CD4-positive, CD25-positive, alpha-beta regulatory T cell (primary cell): ENCODE measurements at regions not wholly inside any gene's neighbourhood (a gene's known extent, or its start where the extent isn't known, plus 50 kb on each side); places are given as distances from the start of the nearest gene placed in this dataset.

Source experiments
- ATAC-seq, 2 donors: fragments of 150-1000 bp; cut with Tn5 transposase; one replicate each; pipeline ENCODE4 v1.10.0; 2021; ENCODE audit warnings: low read depth in 2 of 2, moderate number of reproducible peaks in 2 of 2, moderate library complexity in 1 of 2
- DNase-seq, 3 donors: peaks; one replicate each; pipeline versions ENCODE4 v3.0.0 to v3.0.0-alpha.2; 2012 to 2022; ENCODE audit warnings: mixed read lengths in 1 of 3
- H3K27ac ChIP-seq: one replicate; pipeline ENCODE4 v1.7.0; 2013; ENCODE audit warnings: mild to moderate bottlenecking, low read length; ENCODE audit not compliant: insufficient read depth, poor library complexity, severe bottlenecking
- H3K27me3 ChIP-seq: one replicate; pipeline ENCODE4 v1.7.0; 2013; ENCODE audit warnings: low read length; ENCODE audit not compliant: control insufficient read depth, insufficient read depth
- H3K36me3 ChIP-seq: one replicate; pipeline ENCODE4 v1.7.0; 2013; ENCODE audit warnings: mild to moderate bottlenecking, low read length, moderate library complexity; ENCODE audit not compliant: control insufficient read depth, insufficient read depth
- H3K4me1 ChIP-seq: 2 replicates; pipeline ENCODE4 v1.7.0; 2013; ENCODE audit warnings: mild to moderate bottlenecking, low read length; ENCODE audit not compliant: insufficient read depth, control insufficient read depth, poor library complexity, severe bottlenecking
- H3K4me3 ChIP-seq: one replicate; pipeline ENCODE4 v1.7.0; 2013; ENCODE audit warnings: low read depth, mild to moderate bottlenecking, low read length, moderate library complexity
- H3K9me3 ChIP-seq, 2 experiments: 1 replicate in 1 of 2; 2 replicates in 1 of 2; pipeline ENCODE4 v1.7.0; 2013; ENCODE audit warnings: low read length in 2 of 2, mild to moderate bottlenecking in 1 of 2, moderate library complexity in 1 of 2; ENCODE audit not compliant: control insufficient read depth in 2 of 2
- H3K27ac Mint-ChIP-seq, 3 donors: one replicate each; pipeline ENCODE4 v1.8.0; 2020 to 2022; ENCODE audit warnings: mild to moderate bottlenecking in 3 of 3, mixed read lengths in 3 of 3, moderate library complexity in 2 of 3
- H3K27me3 Mint-ChIP-seq: one replicate; pipeline ENCODE4 v1.8.0; 2022; ENCODE audit warnings: mild to moderate bottlenecking, mixed read lengths
- H3K36me3 Mint-ChIP-seq: one replicate; pipeline ENCODE4 v1.8.0; 2020; ENCODE audit warnings: mixed read lengths
- H3K4me1 Mint-ChIP-seq, 4 donors: one replicate each; pipeline ENCODE4 v1.8.0; 2020 to 2022; ENCODE audit warnings: mixed read lengths in 4 of 4, mild to moderate bottlenecking in 1 of 4
- H3K4me3 Mint-ChIP-seq, 4 donors: one replicate each; pipeline ENCODE4 v1.8.0; 2020 to 2022; ENCODE audit warnings: mild to moderate bottlenecking in 4 of 4, mixed read lengths in 4 of 4, moderate library complexity in 3 of 4
- H3K9me3 Mint-ChIP-seq, 7 donors: one replicate each; pipeline ENCODE4 v1.8.0; 2020 to 2022; ENCODE audit warnings: mixed read lengths in 7 of 7, mild to moderate bottlenecking in 3 of 7, moderate library complexity in 2 of 7

- H3K27me3 Mint-ChIP-seq: no peaks in the 10 kb centered on the region
- no peak overlapping the region for H3K4me3 Mint-ChIP-seq
- no peak for DNase-seq
- no peaks in the 10 kb centered on the region for H3K4me1 ChIP-seq
- H3K27me3 ChIP-seq: no peaks in the 10 kb centered on the region
- H3K36me3 ChIP-seq: no peaks in the 10 kb centered on the region
- H3K27ac Mint-ChIP-seq: no peak overlapping the region
- H3K27ac ChIP-seq: no peak overlapping the region
- H3K9me3 Mint-ChIP-seq: peaks cover 0 to 19% (median 5%) of the 10 kb centered on the region in 7 donors
- H3K9me3 ChIP-seq: peaks cover 0 to 3% of the 10 kb centered on the region in 2 experiments
- no peak overlapping the region for H3K4me3 ChIP-seq
- H3K36me3 Mint-ChIP-seq: no peaks in the 10 kb centered on the region
- ATAC-seq: no peak
- no peaks in the 10 kb centered on the region for H3K4me1 Mint-ChIP-seq
These were observed 2532.4 kb upstream of the PCDH20 start for GRCh38 chr13:63948045-63948444.

- Mint-ChIP-seq H3K9me3 (peaks cover 0 to 15% (median 3%) of the 10 kb centered on the region in 7 donors), H3K4me1 (no peaks in the 10 kb centered on the region), H3K27ac (no peak overlapping the region), H3K36me3 (no peaks in the 10 kb centered on the region), H3K4me3 (no peak overlapping the region), H3K27me3 (no peaks in the 10 kb centered on the region)
- Histone ChIP-seq H3K4me1 (no peaks in the 10 kb centered on the region), H3K27me3 (no peaks in the 10 kb centered on the region), H3K27ac (no peak overlapping the region), H3K36me3 (no peaks in the 10 kb centered on the region), H3K4me3 (no peak overlapping the region), H3K9me3 (peaks cover 0 to 3% of the 10 kb centered on the region in 2 experiments)
- no peak for DNase-seq
- no peak for ATAC-seq
These were observed 2529.3 kb upstream of the PCDH20 start for GRCh38 chr13:63944911-63945310.

GRCh38 chr13:63942372-63942771 is 2526.7 kb upstream of the PCDH20 start:
- peaks cover 0 to 16% (median 5%) of the 10 kb centered on the region in 7 donors for H3K9me3 Mint-ChIP-seq
- no peak for ATAC-seq
- H3K4me1 Mint-ChIP-seq: no peaks in the 10 kb centered on the region

GRCh38 chr13:63938851-63939250 is 2523.2 kb upstream of the PCDH20 start:
- Mint-ChIP-seq H3K4me1 (no peaks in the 10 kb centered on the region), H3K4me3 (no peak overlapping the region), H3K27me3 (no peaks in the 10 kb centered on the region), H3K9me3 (peaks cover 0 to 25% (median 6%) of the 10 kb centered on the region in 7 donors), H3K36me3 (no peaks in the 10 kb centered on the region), H3K27ac (no peak overlapping the region)
- peaks cover 2 to 9% of the 10 kb centered on the region in 2 experiments for H3K9me3 ChIP-seq
- no peaks in the 10 kb centered on the region for H3K4me1 ChIP-seq
- H3K36me3 ChIP-seq: no peaks in the 10 kb centered on the region
- no peaks in the 10 kb centered on the region for H3K27me3 ChIP-seq
- no peak overlapping the region for H3K27ac ChIP-seq
- DNase-seq (no peak), ATAC-seq (no peak)
- H3K4me3 ChIP-seq: no peak overlapping the region

More at GRCh38 chr13:63942372-63942771, 2526.7 kb upstream of the PCDH20 start:
- Mint-ChIP-seq H3K27me3 (no peaks in the 10 kb centered on the region), H3K36me3 (no peaks in the 10 kb centered on the region), H3K4me3 (no peak overlapping the region), H3K27ac (no peak overlapping the region)
- H3K27ac ChIP-seq: no peak overlapping the region
- no peaks in the 10 kb centered on the region for H3K27me3 ChIP-seq
- H3K4me1 ChIP-seq: no peaks in the 10 kb centered on the region
- DNase-seq: no peak
- peaks cover 0 to 3% of the 10 kb centered on the region in 2 experiments for H3K9me3 ChIP-seq
- H3K4me3 ChIP-seq: no peak overlapping the region
- no peaks in the 10 kb centered on the region for H3K36me3 ChIP-seq

- Mint-ChIP-seq H3K27me3 (no peaks in the 10 kb centered on the region), H3K4me1 (no peaks in the 10 kb centered on the region)
These were observed 2494.9 kb upstream of the PCDH20 start for GRCh38 chr13:63910511-63910910.

GRCh38 chr13:63909726-63910375 is 2494.2 kb upstream of the PCDH20 start:
- Mint-ChIP-seq H3K4me1 (no peaks in the 10 kb centered on the region), H3K4me3 (no peak overlapping the region), H3K9me3 (peaks cover 0 to 32% (median 3%) of the 10 kb centered on the region in 7 donors), H3K36me3 (no peaks in the 10 kb centered on the region), H3K27me3 (no peaks in the 10 kb centered on the region), H3K27ac (no peak overlapping the region)
- no peaks in the 10 kb centered on the region for H3K27me3 ChIP-seq
- no peak overlapping the region for H3K4me3 ChIP-seq
- H3K27ac ChIP-seq: no peak overlapping the region
- no peaks in the 10 kb centered on the region for H3K36me3 ChIP-seq
- no peak for ATAC-seq
- H3K9me3 ChIP-seq: peaks cover 0 to 7% of the 10 kb centered on the region in 2 experiments
- no peak for DNase-seq
- no peaks in the 10 kb centered on the region for H3K4me1 ChIP-seq

More at GRCh38 chr13:63910511-63910910, 2494.9 kb upstream of the PCDH20 start:
- Histone ChIP-seq H3K36me3 (no peaks in the 10 kb centered on the region), H3K27ac (no peak overlapping the region), H3K9me3 (peaks cover 0 to 7% of the 10 kb centered on the region in 2 experiments), H3K4me3 (no peak overlapping the region), H3K4me1 (no peaks in the 10 kb centered on the region), H3K27me3 (no peaks in the 10 kb centered on the region)
- Mint-ChIP-seq H3K9me3 (peaks cover 0 to 38% (median 3%) of the 10 kb centered on the region in 7 donors), H3K4me3 (no peak overlapping the region), H3K27ac (no peak overlapping the region), H3K36me3 (no peaks in the 10 kb centered on the region)
- DNase-seq (no peak), ATAC-seq (no peak)

GRCh38 chr13:63902141-63902540 is 2486.5 kb upstream of the PCDH20 start:
- Histone ChIP-seq H3K4me1 (no peaks in the 10 kb centered on the region), H3K36me3 (no peaks in the 10 kb centered on the region), H3K9me3 (peaks cover 0 to under 1% of the 10 kb centered on the region in 2 experiments), H3K27me3 (no peaks in the 10 kb centered on the region), H3K27ac (no peak overlapping the region), H3K4me3 (no peak overlapping the region)
- no peak overlapping the region for H3K4me3 Mint-ChIP-seq
- H3K27ac Mint-ChIP-seq: no peak overlapping the region
- ATAC-seq (no peak), DNase-seq (no peak)
- H3K36me3 Mint-ChIP-seq: no peaks in the 10 kb centered on the region
- no peaks in the 10 kb centered on the region for H3K4me1 Mint-ChIP-seq
- H3K9me3 Mint-ChIP-seq: peaks cover 0 to 15% (median 2%) of the 10 kb centered on the region in 7 donors
- H3K27me3 Mint-ChIP-seq: no peaks in the 10 kb centered on the region

GRCh38 chr13:63901630-63902029 is 2486.0 kb upstream of the PCDH20 start:
- ATAC-seq: no peak

More at GRCh38 chr13:63901630-63902029, 2486.0 kb upstream of the PCDH20 start:
- no peaks in the 10 kb centered on the region for H3K4me1 Mint-ChIP-seq
- H3K27ac ChIP-seq: no peak overlapping the region
- no peak for DNase-seq
- no peak overlapping the region for H3K4me3 ChIP-seq
- H3K4me3 Mint-ChIP-seq: no peak overlapping the region
- no peaks in the 10 kb centered on the region for H3K27me3 ChIP-seq
- no peaks in the 10 kb centered on the region for H3K36me3 Mint-ChIP-seq
- no peaks in the 10 kb centered on the region for H3K36me3 ChIP-seq
- no peaks in the 10 kb centered on the region for H3K27me3 Mint-ChIP-seq
- no peak overlapping the region for H3K27ac Mint-ChIP-seq
- H3K9me3 ChIP-seq: no peaks in the 10 kb centered on the region
- H3K9me3 Mint-ChIP-seq: peaks cover 0 to 14% (median 2%) of the 10 kb centered on the region in 7 donors
- no peaks in the 10 kb centered on the region for H3K4me1 ChIP-seq
